ENCODE measurements at regions not wholly inside any gene's neighbourhood (a gene's known extent, or its start where the extent isn't known, plus 50 kb on each side); places are given as distances from the start of the nearest gene placed in this dataset.

GRCh38 chr2:215681799-215682596 is 246.1 kb upstream of the FN1 start:
- H3K4me3 ChIP-seq (ENCODE audit: low read depth, low read length): no peak overlapping the region
- TF ChIP-seq, protein P1, sequence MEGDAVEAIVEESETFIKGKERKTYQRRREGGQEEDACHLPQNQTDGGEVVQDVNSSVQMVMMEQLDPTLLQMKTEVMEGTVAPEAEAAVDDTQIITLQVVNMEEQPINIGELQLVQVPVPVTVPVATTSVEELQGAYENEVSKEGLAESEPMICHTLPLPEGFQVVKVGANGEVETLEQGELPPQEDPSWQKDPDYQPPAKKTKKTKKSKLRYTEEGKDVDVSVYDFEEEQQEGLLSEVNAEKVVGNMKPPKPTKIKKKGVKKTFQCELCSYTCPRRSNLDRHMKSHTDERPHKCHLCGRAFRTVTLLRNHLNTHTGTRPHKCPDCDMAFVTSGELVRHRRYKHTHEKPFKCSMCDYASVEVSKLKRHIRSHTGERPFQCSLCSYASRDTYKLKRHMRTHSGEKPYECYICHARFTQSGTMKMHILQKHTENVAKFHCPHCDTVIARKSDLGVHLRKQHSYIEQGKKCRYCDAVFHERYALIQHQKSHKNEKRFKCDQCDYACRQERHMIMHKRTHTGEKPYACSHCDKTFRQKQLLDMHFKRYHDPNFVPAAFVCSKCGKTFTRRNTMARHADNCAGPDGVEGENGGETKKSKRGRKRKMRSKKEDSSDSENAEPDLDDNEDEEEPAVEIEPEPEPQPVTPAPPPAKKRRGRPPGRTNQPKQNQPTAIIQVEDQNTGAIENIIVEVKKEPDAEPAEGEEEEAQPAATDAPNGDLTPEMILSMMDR (IDR thresholded peaks at IDR 0.05; ENCODE audit: low read depth, low read length, missing control alignments): no peak
- no peak for DNase-seq (ENCODE audit: low read depth)

DNA sequence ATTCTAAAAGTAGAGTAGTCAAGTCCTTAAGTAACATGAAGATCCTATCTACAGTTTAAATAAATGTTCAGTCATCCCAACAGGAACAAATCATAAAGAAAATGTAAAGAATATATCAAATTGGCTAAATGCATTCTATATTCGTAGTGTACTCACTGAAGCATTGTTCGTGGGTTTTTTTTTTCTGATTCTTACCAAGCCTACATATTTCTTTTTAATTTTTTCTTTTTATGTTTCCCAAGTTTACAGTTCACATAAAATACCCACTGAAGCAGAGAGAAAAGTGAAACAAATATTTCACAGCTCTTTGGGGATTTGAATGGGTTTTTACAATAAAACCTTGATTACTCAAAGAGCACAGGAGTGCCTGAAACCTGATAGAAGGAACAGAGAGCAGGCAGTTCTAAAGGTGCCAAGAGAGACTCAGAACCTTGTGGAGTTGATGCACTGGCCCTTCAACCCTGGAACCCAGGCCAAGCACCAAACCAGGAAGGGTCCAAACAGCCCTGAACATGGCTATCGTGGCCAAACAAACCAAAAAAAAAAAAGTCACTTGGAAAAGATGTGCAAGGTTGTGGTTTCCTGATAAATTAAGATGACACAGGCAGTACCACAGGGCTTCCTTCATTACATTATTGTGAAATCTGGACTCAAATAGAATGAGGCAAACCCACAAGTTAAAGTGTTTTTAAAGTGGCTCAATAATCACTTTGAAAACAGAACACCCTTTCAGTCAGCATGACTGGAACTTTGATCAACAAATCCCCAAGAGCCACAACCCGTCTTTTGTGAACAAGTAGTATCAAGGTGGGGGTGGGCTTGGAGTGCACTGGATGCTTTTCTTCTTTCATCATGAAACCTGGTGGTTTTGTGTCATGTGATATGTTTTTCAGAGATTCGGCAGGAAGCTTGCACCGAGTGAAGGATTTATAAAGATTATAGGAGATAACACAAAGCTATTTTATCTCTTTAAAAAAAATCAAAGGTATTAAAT is 245.0 kb upstream of the FN1 start:
- TF ChIP-seq, protein P1 (IDR thresholded peaks at IDR 0.05; ENCODE audit: low read depth, low read length, missing control alignments): no peak
- DNase-seq (ENCODE audit: low read depth): no peak
- H3K4me3 ChIP-seq (ENCODE audit: low read depth, low read length): no peak overlapping the region

- no peak overlapping the region for H3K4me3 ChIP-seq (ENCODE audit: low read depth, low read length)
- TF ChIP-seq, protein P1 (IDR thresholded peaks at IDR 0.05; ENCODE audit: low read depth, low read length, missing control alignments): no peak
- no peak for DNase-seq (ENCODE audit: low read depth)
Measured at GRCh38 chr2:215678094-215678493, 242.2 kb upstream of the FN1 start.

GRCh38 chr2:215677481-215677880 is 241.6 kb upstream of the FN1 start:
- TF ChIP-seq, protein P1 (IDR thresholded peaks at IDR 0.05; ENCODE audit: low read depth, low read length, missing control alignments): no peak
- DNase-seq (ENCODE audit: low read depth): no peak
- no peak overlapping the region for H3K4me3 ChIP-seq (ENCODE audit: low read depth, low read length)

DNA sequence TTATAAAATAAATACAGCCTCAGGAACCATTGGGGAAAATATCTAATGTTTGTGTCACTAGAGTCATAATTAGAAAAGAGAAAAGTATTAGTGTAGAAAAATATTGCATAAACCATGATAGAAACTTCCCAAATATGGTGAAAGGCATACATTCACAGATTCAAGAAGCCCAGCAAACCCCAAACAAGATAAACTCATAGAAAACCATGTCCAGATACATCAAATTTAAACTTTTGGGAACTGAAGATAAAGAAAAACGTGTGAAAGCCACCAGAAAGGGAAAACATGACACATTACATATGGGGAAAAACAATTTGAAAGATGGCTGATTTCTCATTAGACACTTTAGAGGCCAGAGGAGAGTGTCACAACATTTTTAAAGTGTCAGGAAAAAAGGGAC is 236.5 kb upstream of the FN1 start:
- DNase-seq (ENCODE audit: low read depth): no peak
- H3K4me3 ChIP-seq (ENCODE audit: low read depth, low read length): no peak overlapping the region
- TF ChIP-seq, protein P1 (IDR thresholded peaks at IDR 0.05; ENCODE audit: low read depth, low read length, missing control alignments): no peak

- no peak for DNase-seq (ENCODE audit: low read depth)
- TF ChIP-seq, protein P1 (IDR thresholded peaks at IDR 0.05; ENCODE audit: low read depth, low read length, missing control alignments): no peak
- H3K4me3 ChIP-seq (ENCODE audit: low read depth, low read length): no peak overlapping the region
Measured at GRCh38 chr2:215671691-215672090, 235.8 kb upstream of the FN1 start.

All from GM12864 (cell line).